Mesothelial cell of epicardium (in vitro differentiated cells): ENCODE measurements at regions not wholly inside any gene's neighbourhood (a gene's known extent, or its start where the extent isn't known, plus 50 kb on each side); places are given as distances from the start of the nearest gene placed in this dataset.

Experiments
- DNase-seq, 2 experiments: peaks; one replicate each; pipeline ENCODE4 v3.0.0; 2021; ENCODE audit warnings: low spot score in 2 of 2; ENCODE audit not compliant: unreplicated experiment in 2 of 2
- H3K27ac Mint-ChIP-seq: 2 replicates; pipeline ENCODE4 v1.8.0; 2021; ENCODE audit warnings: mixed read lengths
- H3K27me3 Mint-ChIP-seq: 2 replicates; pipeline ENCODE4 v1.8.0; 2021; ENCODE audit warnings: low read depth, mixed read lengths
- H3K36me3 Mint-ChIP-seq: 2 replicates; pipeline ENCODE4 v1.8.0; 2021; ENCODE audit warnings: mixed read lengths
- H3K4me1 Mint-ChIP-seq: 2 replicates; pipeline ENCODE4 v1.8.0; 2021; ENCODE audit warnings: mixed read lengths
- H3K4me3 Mint-ChIP-seq: 2 replicates; pipeline ENCODE4 v1.8.0; 2021; ENCODE audit warnings: mild to moderate bottlenecking, moderate library complexity, mixed read lengths
- H3K9me3 Mint-ChIP-seq: 2 replicates; pipeline ENCODE4 v1.8.0; 2021; ENCODE audit warnings: mixed read lengths
- TF ChIP-seq, protein P1 (sequence below): fragments of 200-600 bp; sonication (generic); IDR thresholded peaks from one replicate; pipeline ENCODE4 v1.5.0; 2021; ENCODE audit warnings: antibody characterized with exemption; ENCODE audit not compliant: unreplicated experiment

DNA sequence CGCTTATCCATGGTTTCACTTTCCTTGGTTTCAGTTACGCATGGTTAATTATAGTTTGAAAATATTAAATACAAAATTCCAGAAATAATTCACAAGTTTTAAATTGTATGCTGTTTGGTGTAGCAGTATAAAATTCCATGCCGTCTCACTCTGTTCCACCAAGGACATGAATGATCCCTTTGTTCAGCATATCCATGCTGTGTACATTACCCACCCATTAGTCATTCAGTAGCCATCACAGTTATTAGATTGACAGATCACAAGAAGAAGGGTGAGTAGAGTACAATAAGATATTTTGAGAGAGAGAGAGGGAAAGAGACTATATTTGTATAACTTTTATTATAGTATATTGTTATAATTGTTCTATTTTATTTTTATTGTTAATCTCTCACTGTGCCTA is 535.5 kb downstream of the SQOR start:
- no peaks in the 10 kb centered on the region for H3K4me1 Mint-ChIP-seq
- H3K27ac Mint-ChIP-seq, result no peak overlapping the region
- H3K4me3 Mint-ChIP-seq, result no peak overlapping the region
- no peak for DNase-seq
- H3K27me3 Mint-ChIP-seq, result no peaks in the 10 kb centered on the region
- TF ChIP-seq, protein P1, sequence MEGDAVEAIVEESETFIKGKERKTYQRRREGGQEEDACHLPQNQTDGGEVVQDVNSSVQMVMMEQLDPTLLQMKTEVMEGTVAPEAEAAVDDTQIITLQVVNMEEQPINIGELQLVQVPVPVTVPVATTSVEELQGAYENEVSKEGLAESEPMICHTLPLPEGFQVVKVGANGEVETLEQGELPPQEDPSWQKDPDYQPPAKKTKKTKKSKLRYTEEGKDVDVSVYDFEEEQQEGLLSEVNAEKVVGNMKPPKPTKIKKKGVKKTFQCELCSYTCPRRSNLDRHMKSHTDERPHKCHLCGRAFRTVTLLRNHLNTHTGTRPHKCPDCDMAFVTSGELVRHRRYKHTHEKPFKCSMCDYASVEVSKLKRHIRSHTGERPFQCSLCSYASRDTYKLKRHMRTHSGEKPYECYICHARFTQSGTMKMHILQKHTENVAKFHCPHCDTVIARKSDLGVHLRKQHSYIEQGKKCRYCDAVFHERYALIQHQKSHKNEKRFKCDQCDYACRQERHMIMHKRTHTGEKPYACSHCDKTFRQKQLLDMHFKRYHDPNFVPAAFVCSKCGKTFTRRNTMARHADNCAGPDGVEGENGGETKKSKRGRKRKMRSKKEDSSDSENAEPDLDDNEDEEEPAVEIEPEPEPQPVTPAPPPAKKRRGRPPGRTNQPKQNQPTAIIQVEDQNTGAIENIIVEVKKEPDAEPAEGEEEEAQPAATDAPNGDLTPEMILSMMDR, result no peak
- H3K9me3 Mint-ChIP-seq, result peaks cover 43% of the 10 kb centered on the region
- H3K36me3 Mint-ChIP-seq, result no peaks in the 10 kb centered on the region

DNA sequence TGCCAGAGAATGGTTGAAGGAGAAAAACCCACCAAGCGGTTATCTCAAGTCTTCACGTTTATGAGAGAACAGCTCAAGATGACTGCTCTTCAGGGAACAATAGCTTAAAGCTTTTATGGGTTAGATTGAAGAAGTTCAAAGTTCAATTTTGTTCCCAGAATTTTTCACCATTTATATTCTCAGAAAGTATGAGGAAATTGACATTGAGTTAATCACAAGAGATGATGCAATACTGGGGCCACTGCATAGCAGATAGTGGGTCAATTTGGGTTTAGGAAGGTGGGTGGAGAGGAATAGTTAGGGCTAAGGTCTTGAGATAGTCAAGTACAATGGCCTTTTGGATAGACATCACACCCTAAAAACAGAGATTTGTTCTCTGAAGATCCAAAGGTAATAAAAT is 539.3 kb downstream of the SQOR start:
- Mint-ChIP-seq H3K27ac (no peak overlapping the region), H3K9me3 (peaks cover 44% of the 10 kb centered on the region)
- no peak for DNase-seq

DNA sequence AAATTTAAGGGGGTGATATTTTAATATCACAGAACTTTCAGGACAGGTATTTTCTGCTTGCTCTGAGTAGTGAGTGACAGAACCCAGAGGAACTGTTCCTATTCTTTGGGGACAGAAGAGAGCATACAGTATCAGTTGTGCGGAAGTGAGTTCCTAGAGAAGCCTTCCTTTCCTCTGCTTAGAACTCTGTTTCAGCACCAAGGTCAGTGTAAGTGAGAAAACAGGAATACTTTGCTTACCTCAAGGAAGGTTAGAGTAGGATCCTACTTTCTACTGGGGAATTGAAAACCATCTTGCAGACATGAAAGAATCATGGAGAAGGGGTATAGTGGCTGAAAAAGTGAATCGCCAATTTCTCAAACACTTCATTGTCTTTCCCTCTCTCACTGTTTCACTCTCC is 542.4 kb downstream of the SQOR start:
- H3K4me1 Mint-ChIP-seq, result no peaks in the 10 kb centered on the region
- H3K36me3 Mint-ChIP-seq, result no peaks in the 10 kb centered on the region
- no peak overlapping the region for H3K27ac Mint-ChIP-seq
- peaks cover 5% of the 10 kb centered on the region for H3K27me3 Mint-ChIP-seq
- H3K4me3 Mint-ChIP-seq, result no peak overlapping the region
- H3K9me3 Mint-ChIP-seq, result peaks cover 54% of the 10 kb centered on the region
- no peak for DNase-seq
- TF ChIP-seq, protein P1, result no peak

More for the DNA sequence above, 539.3 kb downstream of the SQOR start:
- Mint-ChIP-seq H3K4me3 (no peak overlapping the region), H3K4me1 (no peaks in the 10 kb centered on the region), H3K27me3 (peaks cover 5% of the 10 kb centered on the region), H3K36me3 (no peaks in the 10 kb centered on the region)
- TF ChIP-seq, protein P1, result no peak

- Mint-ChIP-seq H3K27ac (no peak overlapping the region), H3K4me3 (no peak overlapping the region), H3K27me3 (peaks cover 5% of the 10 kb centered on the region), H3K4me1 (no peaks in the 10 kb centered on the region), H3K9me3 (peaks cover 56% of the 10 kb centered on the region), H3K36me3 (no peaks in the 10 kb centered on the region)
- no peak for DNase-seq
- TF ChIP-seq, protein P1, result no peak
Observed at GRCh38 chr15:46178138-46178537, 543.3 kb downstream of the SQOR start.

DNA sequence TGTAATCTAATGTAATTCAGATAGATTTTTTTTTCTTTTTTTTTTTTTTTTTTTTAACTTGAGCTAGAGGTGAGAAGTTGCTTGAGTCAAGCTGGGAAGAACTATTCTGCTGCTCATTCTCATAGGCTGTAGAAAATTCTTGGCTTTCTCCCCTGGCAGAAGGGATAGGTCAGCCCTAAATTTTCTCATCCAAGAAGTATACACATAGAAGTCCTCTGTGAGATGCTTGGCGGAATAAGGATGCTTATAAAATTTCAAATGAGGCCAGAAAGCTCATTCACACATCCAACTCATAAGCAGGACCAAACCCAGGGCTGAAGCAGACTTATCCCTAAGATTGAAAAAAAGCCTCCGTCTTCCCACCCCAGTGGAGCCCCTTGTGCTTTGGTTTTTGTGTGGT is 572.5 kb downstream of the SQOR start:
- Mint-ChIP-seq H3K9me3 (peaks cover 31% of the 10 kb centered on the region), H3K27ac (no peak overlapping the region), H3K4me3 (no peak overlapping the region), H3K36me3 (no peaks in the 10 kb centered on the region), H3K4me1 (no peaks in the 10 kb centered on the region), H3K27me3 (peaks cover 3% of the 10 kb centered on the region)
- TF ChIP-seq, protein P1, result no peak
- DNase-seq, result no peak

GRCh38 chr15:46213551-46213950 is 578.7 kb downstream of the SQOR start:
- Mint-ChIP-seq H3K27me3 (peaks cover 10% of the 10 kb centered on the region), H3K27ac (no peak overlapping the region), H3K4me1 (no peaks in the 10 kb centered on the region), H3K9me3 (peaks cover 21% of the 10 kb centered on the region), H3K4me3 (no peak overlapping the region), H3K36me3 (no peaks in the 10 kb centered on the region)
- DNase-seq, result no peak
- TF ChIP-seq, protein P1, result no peak
